22Rv1 (cell line): ENCODE measurements at regions not wholly inside any gene's neighbourhood (a gene's known extent, or its start where the extent isn't known, plus 50 kb on each side); places are given as distances from the start of the nearest gene placed in this dataset.

Experiments
- ZFX ChIP-seq: fragments of 450-650 bp; IDR thresholded peaks from 2 replicates; pipeline ENCODE4 v1.6.1; 2017; ENCODE audit warnings: antibody characterized with exemption, borderline replicate concordance
- TF ChIP-seq, protein P1 (sequence below): fragments of 450-650 bp; IDR thresholded peaks from 2 replicates; pipeline ENCODE4 v1.5.1; 2017; ENCODE audit warnings: mild to moderate bottlenecking

DNA sequence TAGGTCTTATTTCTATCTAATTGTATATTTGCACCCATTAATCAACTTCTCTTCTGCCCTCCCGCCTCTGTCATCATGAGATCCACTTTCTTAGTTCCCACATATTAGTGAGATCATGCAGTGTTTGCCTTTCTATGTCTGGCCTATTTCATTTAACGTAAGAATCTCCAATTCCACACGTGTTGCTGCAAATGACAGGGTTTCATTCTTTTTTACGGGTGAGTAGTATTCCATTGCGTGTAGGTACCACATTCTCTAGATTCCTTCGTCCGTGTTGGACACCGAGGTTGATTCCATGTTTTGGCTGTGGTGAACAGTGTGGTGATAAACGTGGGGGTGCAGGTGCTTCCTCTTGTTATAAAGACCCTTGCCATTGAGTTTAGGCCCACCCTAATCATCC, 64.7 kb upstream of the GSE1 start:
- TF ChIP-seq, protein P1, sequence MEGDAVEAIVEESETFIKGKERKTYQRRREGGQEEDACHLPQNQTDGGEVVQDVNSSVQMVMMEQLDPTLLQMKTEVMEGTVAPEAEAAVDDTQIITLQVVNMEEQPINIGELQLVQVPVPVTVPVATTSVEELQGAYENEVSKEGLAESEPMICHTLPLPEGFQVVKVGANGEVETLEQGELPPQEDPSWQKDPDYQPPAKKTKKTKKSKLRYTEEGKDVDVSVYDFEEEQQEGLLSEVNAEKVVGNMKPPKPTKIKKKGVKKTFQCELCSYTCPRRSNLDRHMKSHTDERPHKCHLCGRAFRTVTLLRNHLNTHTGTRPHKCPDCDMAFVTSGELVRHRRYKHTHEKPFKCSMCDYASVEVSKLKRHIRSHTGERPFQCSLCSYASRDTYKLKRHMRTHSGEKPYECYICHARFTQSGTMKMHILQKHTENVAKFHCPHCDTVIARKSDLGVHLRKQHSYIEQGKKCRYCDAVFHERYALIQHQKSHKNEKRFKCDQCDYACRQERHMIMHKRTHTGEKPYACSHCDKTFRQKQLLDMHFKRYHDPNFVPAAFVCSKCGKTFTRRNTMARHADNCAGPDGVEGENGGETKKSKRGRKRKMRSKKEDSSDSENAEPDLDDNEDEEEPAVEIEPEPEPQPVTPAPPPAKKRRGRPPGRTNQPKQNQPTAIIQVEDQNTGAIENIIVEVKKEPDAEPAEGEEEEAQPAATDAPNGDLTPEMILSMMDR: no peak
- TF ChIP-seq ZFX: no peak
